H1 (cell line): ENCODE measurements at regions not wholly inside any gene's neighbourhood (a gene's known extent, or its start where the extent isn't known, plus 50 kb on each side); places are given as distances from the start of the nearest gene placed in this dataset.

Experiments
- CTCF ChIA-PET: fragments of 300-600 bp; sonication (Branson Sonifier 250); formaldehyde crosslinking; loops from one replicate; lab custom pipeline; 2021; ENCODE audit not compliant: partially characterized antibody; lab: Charles Lee
- POLR2A ChIA-PET: fragments of 300-600 bp; sonication (Branson Sonifier 250); formaldehyde crosslinking; loops from one replicate; lab custom pipeline; 2021; ENCODE audit warnings: inconsistent platforms; ENCODE audit not compliant: partially characterized antibody; lab: Charles Lee
- DNase-seq, 2 experiments: peaks; one replicate each; pipeline versions ENCODE4 v3.0.0 to v3.0.0-alpha.2; 2010 to 2022; ENCODE audit warnings: low spot score in 2 of 2, low read depth in 1 of 2, mixed read lengths in 1 of 2
- FAIRE-seq: peaks from 2 replicates; lab custom pipeline; 2011; peaks lifted over from hg19 to GRCh38; lab: Jason Lieb, UNC
- H2AFZ ChIP-seq: 2 replicates; pipeline ENCODE4 v1.8.1; 2012; ENCODE audit warnings: low read length, inconsistent platforms
- H2AK5ac ChIP-seq: 2 replicates; pipeline ENCODE4 v1.6.1; 2013; ENCODE audit warnings: low read depth, low read length
- H2BK120ac ChIP-seq: replicated peaks from 2 replicates; pipeline ENCODE3; 2013; ENCODE audit warnings: low read depth, low read length, inconsistent platforms
- H2BK12ac ChIP-seq: 2 replicates; pipeline ENCODE4 v1.6.1; 2013; ENCODE audit warnings: low read depth, low read length
- H2BK15ac ChIP-seq: 2 replicates; pipeline ENCODE4 v1.6.1; 2013; ENCODE audit warnings: low read length
- H2BK20ac ChIP-seq: 2 replicates; pipeline ENCODE4 v1.6.1; 2013; ENCODE audit warnings: low read length
- H2BK5ac ChIP-seq: 2 replicates; pipeline ENCODE4 v1.6.1; 2013; ENCODE audit warnings: low read depth, low read length
- H3K14ac ChIP-seq: 2 replicates; pipeline ENCODE4 v1.6.1; 2013; ENCODE audit warnings: inconsistent platforms; ENCODE audit not compliant: insufficient read length
- H3K18ac ChIP-seq: 2 replicates; pipeline ENCODE4 v1.6.1; 2013; ENCODE audit warnings: low read length; ENCODE audit errors: extremely low read depth
- H3K23ac ChIP-seq: 2 replicates; pipeline ENCODE4 v1.6.1; 2013; ENCODE audit warnings: inconsistent platforms; ENCODE audit not compliant: insufficient read length
- H3K23me2 ChIP-seq: 2 replicates; pipeline ENCODE4 v1.6.1; 2013; ENCODE audit warnings: low read depth, low read length
- H3K27ac ChIP-seq: 2 replicates; pipeline ENCODE4 v1.6.1; 2011; ENCODE audit warnings: low read depth, low read length, inconsistent platforms
- H3K27me3 ChIP-seq, 4 experiments: replicated peaks in 1 of 4; 1 replicate in 1 of 4; 2 replicates in 3 of 4; pipeline versions ENCODE4 v1.6.1 to v1.8.1; 2011 to 2013; ENCODE audit warnings: low read length in 3 of 4, mild to moderate bottlenecking in 3 of 4, inconsistent platforms in 2 of 4, mixed read lengths in 2 of 4, moderate library complexity in 1 of 4; ENCODE audit not compliant: control insufficient read depth in 3 of 4, insufficient read depth in 3 of 4; ENCODE audit errors: extremely low read depth in 1 of 4
- H3K36me3 ChIP-seq, 4 experiments: 2 replicates each; pipeline versions ENCODE4 v1.6.1 to v1.8.1; 2011 to 2013; ENCODE audit warnings: mild to moderate bottlenecking in 4 of 4, low read length in 3 of 4, moderate library complexity in 2 of 4, control low read depth in 1 of 4, inconsistent platforms in 1 of 4; ENCODE audit not compliant: insufficient read depth in 4 of 4, control insufficient read depth in 2 of 4
- H3K4ac ChIP-seq: replicated peaks from 2 replicates; pipeline ENCODE3; 2013; ENCODE audit warnings: low read length, low read depth, mixed read lengths, inconsistent platforms; ENCODE audit not compliant: insufficient read length
- H3K4me1 ChIP-seq, 4 experiments: replicated peaks in 1 of 4; 1 replicate in 1 of 4; 2 replicates in 3 of 4; pipeline versions ENCODE4 v1.6.1 to v1.8.1; 2011 to 2013; ENCODE audit warnings: low read length in 3 of 4, inconsistent platforms in 2 of 4, mixed read lengths in 1 of 4; ENCODE audit not compliant: insufficient read depth in 4 of 4, control insufficient read depth in 3 of 4
- H3K4me2 ChIP-seq, 2 experiments: 2 replicates each; pipeline versions ENCODE4 v1.6.1 to v1.8.1; 2011 to 2013; ENCODE audit warnings: low read depth in 2 of 2, low read length in 2 of 2, control low read depth in 1 of 2, inconsistent platforms in 1 of 2, mild to moderate bottlenecking in 1 of 2; ENCODE audit not compliant: insufficient read depth in 1 of 2
- H3K4me3 ChIP-seq, 4 experiments: fragments of 200-600, 300-600 bp in 1 of 4; sonication (generic), shearing (Covaris generic), sonication (Bioruptor Twin) in 1 of 4; 2 replicates each; pipeline versions ENCODE4 v1.5.1 to v1.8.1; 2011 to 2016; ENCODE audit warnings: low read length in 4 of 4, low read depth in 3 of 4, control low read depth in 2 of 4, inconsistent platforms in 2 of 4, mild to moderate bottlenecking in 2 of 4, mixed read lengths in 1 of 4, moderate library complexity in 1 of 4; ENCODE audit not compliant: insufficient read depth in 2 of 4; ENCODE audit errors: extremely low read depth in 1 of 4
- H3K56ac ChIP-seq: replicated peaks from 2 replicates; pipeline ENCODE3; 2013; ENCODE audit warnings: low read depth, mild to moderate bottlenecking, mixed read lengths, low read length, inconsistent platforms; ENCODE audit not compliant: insufficient read length
- H3K79me1 ChIP-seq: 2 replicates; pipeline ENCODE4 v1.6.1; 2013; ENCODE audit warnings: low read depth, low read length, control low read depth
- H3K79me2 ChIP-seq, 2 experiments: 2 replicates each; pipeline versions ENCODE4 v1.6.1 to v1.8.1; 2012 to 2013; ENCODE audit warnings: low read length in 2 of 2, mild to moderate bottlenecking in 2 of 2, inconsistent platforms in 1 of 2; ENCODE audit not compliant: insufficient read depth in 2 of 2, control insufficient read depth in 1 of 2
- H3K9ac ChIP-seq, 4 experiments: replicated peaks in 1 of 4; 1 replicate in 1 of 4; 2 replicates in 3 of 4; pipeline versions ENCODE4 v1.6.1 to v1.8.1; 2011 to 2013; ENCODE audit warnings: low read depth in 3 of 4, low read length in 3 of 4, control low read depth in 2 of 4, mild to moderate bottlenecking in 2 of 4, moderate library complexity in 2 of 4, inconsistent platforms in 1 of 4; ENCODE audit errors: extremely low read depth in 1 of 4
- H3K9me3 ChIP-seq, 2 experiments: 2 replicates each; pipeline versions ENCODE4 v1.6.1 to v1.8.1; 2012 to 2013; ENCODE audit warnings: mild to moderate bottlenecking in 2 of 2, moderate library complexity in 2 of 2, control low read depth in 1 of 2, inconsistent platforms in 1 of 2, low read depth in 1 of 2, low read length in 1 of 2, mixed read lengths in 1 of 2; ENCODE audit not compliant: insufficient read depth in 2 of 2
- H4K20me1 ChIP-seq, 2 experiments: replicated peaks in 1 of 2; 2 replicates each; pipeline versions ENCODE3 to v1.8.1; 2011 to 2013; ENCODE audit warnings: inconsistent platforms in 2 of 2, low read length in 2 of 2, mild to moderate bottlenecking in 1 of 2; ENCODE audit not compliant: insufficient read depth in 2 of 2, control insufficient read depth in 1 of 2
- H4K5ac ChIP-seq: 2 replicates; pipeline ENCODE4 v1.6.1; 2013; ENCODE audit warnings: low read length, low read depth, mixed read lengths, inconsistent platforms; ENCODE audit not compliant: insufficient read length
- H4K8ac ChIP-seq: 2 replicates; pipeline ENCODE4 v1.8.0; 2013; ENCODE audit warnings: mild to moderate bottlenecking, moderate library complexity, low read length, inconsistent platforms; ENCODE audit not compliant: insufficient read depth; ENCODE audit errors: extremely low read depth
- H4K91ac ChIP-seq: replicated peaks from 2 replicates; pipeline ENCODE3; 2013; ENCODE audit warnings: low read length, mixed read lengths, inconsistent platforms; ENCODE audit not compliant: insufficient read length
- ASH2L ChIP-seq: fragments of 200-600, 300-600 bp; sonication (generic); IDR thresholded peaks from one replicate; pipeline ENCODE4 v1.7.1; 2017; ENCODE audit warnings: low read length
- CBX8 ChIP-seq: fragments of 300-800, 300-1000 bp; sonication (generic); IDR thresholded peaks from 2 replicates; pipeline ENCODE4 v1.7.1; 2016; ENCODE audit warnings: low read depth, low read length, borderline replicate concordance
- CEBPB ChIP-seq: IDR thresholded peaks from 2 replicates; pipeline ENCODE4 v1.6.1; 2012; ENCODE audit warnings: low read depth, low read length
- JUN ChIP-seq: IDR thresholded peaks from 2 replicates; pipeline ENCODE4 v1.6.1; 2011; ENCODE audit warnings: low read depth, mild to moderate bottlenecking, improper control_type of control experiment, low read length
- NRF1 ChIP-seq: IDR thresholded peaks from 2 replicates; pipeline ENCODE4 v1.6.1; 2011; ENCODE audit warnings: mild to moderate bottlenecking, low read depth, low read length, improper control_type of control experiment
- ZNF274 ChIP-seq: IDR thresholded peaks from 2 replicates; pipeline ENCODE4 v1.7.0; 2012; ENCODE audit warnings: low read length, borderline replicate concordance; ENCODE audit errors: extremely low read depth
- WGBS, 2 experiments: shearing (Covaris generic) in 1 of 2; methylation state at CpG; one replicate each; pipeline versions ENCODE4 v1.1.6 to v1.1.7; 2013 to 2015; ENCODE audit warnings: low lambda C conversion rate in 2 of 2, mixed read lengths in 2 of 2, inconsistent platforms in 1 of 2, low coverage in 1 of 2, missing lambda C conversion rate in 1 of 2; ENCODE audit not compliant: insufficient replicate concordance in 2 of 2, insufficient coverage in 1 of 2, insufficient read length in 1 of 2; ENCODE audit errors: extremely low coverage in 1 of 2, missing lambda C conversion rate in 1 of 2; 5-methylcytosine and 5-hydroxymethylcytosine counted together

DNA sequence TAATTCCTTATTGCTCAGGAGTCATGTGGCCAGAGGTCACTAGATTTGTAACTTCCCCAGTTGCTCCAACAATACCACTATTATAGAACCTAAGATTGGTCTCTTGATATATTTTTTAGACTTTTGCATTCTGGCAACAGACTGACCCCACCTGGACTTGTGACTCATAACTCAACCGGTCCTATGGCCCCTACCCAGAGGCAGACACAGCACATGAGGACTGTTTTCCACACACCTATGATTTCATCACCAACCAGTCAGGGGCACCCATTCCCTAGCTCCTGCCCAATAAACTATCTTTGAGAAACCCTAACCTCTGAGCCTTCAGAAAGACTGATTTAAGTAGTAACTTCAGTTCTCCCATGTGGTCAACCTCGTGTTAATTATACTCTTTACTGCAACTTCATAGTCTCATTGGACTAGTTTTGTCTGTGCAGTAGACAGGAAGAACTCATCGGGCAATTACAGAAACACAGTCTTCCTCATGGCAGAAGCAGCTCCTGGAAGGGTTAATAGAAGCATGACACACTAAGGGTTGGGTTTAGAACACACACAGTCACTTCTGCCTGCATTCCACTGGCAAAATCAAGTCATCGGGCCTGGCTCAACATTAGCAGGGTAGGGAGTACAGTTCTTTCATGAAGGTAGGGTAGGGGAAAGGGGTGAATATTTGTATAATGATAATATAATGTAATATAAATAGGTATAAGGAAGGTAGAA is 251.8 kb downstream of the UQCRFS1 start:
- H3K4ac ChIP-seq = no peak overlapping the region
- H3K4me1 ChIP-seq = no peaks in the 10 kb centered on the region
- H3K4me3 ChIP-seq = no peak overlapping the region
- H3K9me3 ChIP-seq = peaks cover 4 to 14% of the 10 kb centered on the region in 2 experiments
- no peak overlapping the region for H2BK120ac ChIP-seq
- no peaks in the 10 kb centered on the region for H3K36me3 ChIP-seq
- no peak for FAIRE-seq
- ChIA-PET CTCF (interaction anchor here (1.0 kb wide), 1 partner anchor 10 kb away, joined by 3 read pairs; no protein-coding TSS in a partner anchor), POLR2A (no interaction called here)
- H4K5ac ChIP-seq = no peak overlapping the region
- H3K4me2 ChIP-seq = no peak overlapping the region
- no peak overlapping the region for H3K56ac ChIP-seq
- no peak overlapping the region for H3K27ac ChIP-seq
- H2AK5ac ChIP-seq = no peak overlapping the region
- DNase-seq = no peak
- no peaks in the 10 kb centered on the region for H3K79me1 ChIP-seq
- no peak overlapping the region for H3K9ac ChIP-seq
- H2BK5ac ChIP-seq = no peak overlapping the region
- H2BK20ac ChIP-seq = no peak overlapping the region
- no peaks in the 10 kb centered on the region; a peak in 1 of 7 replicates for H3K27me3 ChIP-seq
- H3K14ac ChIP-seq = no peak overlapping the region
- no peak overlapping the region for H2AFZ ChIP-seq
- no peak overlapping the region for H2BK12ac ChIP-seq
- no peaks in the 10 kb centered on the region for H3K79me2 ChIP-seq
- H2BK15ac ChIP-seq = no peak overlapping the region
- H4K91ac ChIP-seq = no peak overlapping the region
- H4K20me1 ChIP-seq = no peaks in the 10 kb centered on the region
- H3K23me2 ChIP-seq = no peaks in the 10 kb centered on the region
- no peak overlapping the region for H3K23ac ChIP-seq
- 89% methylated on average over 4 of the region's 4 CpGs; no CpG with 5 or more reads in 1 of the 2 experiments for WGBS, 2 experiments
- H3K18ac ChIP-seq = no peak overlapping the region
- no peak overlapping the region for H4K8ac ChIP-seq
- TF ChIP-seq CBX8 = no peak
- no peak for TF ChIP-seq CEBPB
- no peak for TF ChIP-seq ASH2L
- no peak for TF ChIP-seq JUN
- TF ChIP-seq ZNF274 = no peak
- no peak for TF ChIP-seq NRF1
